H7 (cell line): ENCODE measurements at regions not wholly inside any gene's neighbourhood (a gene's known extent, or its start where the extent isn't known, plus 50 kb on each side); places are given as distances from the start of the nearest gene placed in this dataset.
"Not testable (repeated sequence)": the region's sequence is repeated elsewhere in the genome, so short reads cannot be mapped to it uniquely, and the experiment has no call there.

Experiments used
- DNase-seq: peaks from one replicate; pipeline ENCODE4 v3.0.0; 2012
- H3K27me3 ChIP-seq: 2 replicates; pipeline ENCODE4 v1.6.0; 2011; ENCODE audit warnings: mild to moderate bottlenecking, low read length; ENCODE audit not compliant: control insufficient read depth, insufficient read depth
- H3K36me3 ChIP-seq: replicated peaks from 2 replicates; pipeline ENCODE4 v1.5.1; 2011; ENCODE audit warnings: low read length; ENCODE audit not compliant: control insufficient read depth, insufficient read depth
- H3K4me3 ChIP-seq: 2 replicates; pipeline ENCODE4 v1.5.1; 2011; ENCODE audit warnings: low read depth, mild to moderate bottlenecking, control low read depth, low read length, moderate library complexity; ENCODE audit not compliant: insufficient read depth

GRCh38 chr3:153221748-153222162 is 59.7 kb downstream of the RAP2B start:
- no peak for DNase-seq
- no peaks in the 10 kb centered on the region for H3K36me3 ChIP-seq
- H3K4me3 ChIP-seq = no peak overlapping the region
- H3K27me3 ChIP-seq = no peaks in the 10 kb centered on the region

- H3K4me3 ChIP-seq, H3K27me3 ChIP-seq, DNase-seq, H3K36me3 ChIP-seq: not testable (repeated sequence)
These were observed 64.9 kb downstream of the RAP2B start for GRCh38 chr3:153226877-153227276.

GRCh38 chr3:153230427-153230826 is 68.4 kb downstream of the RAP2B start:
- H3K4me3 ChIP-seq, H3K36me3 ChIP-seq, H3K27me3 ChIP-seq, DNase-seq: not testable (repeated sequence)

GRCh38 chr3:153231245-153231644 is 69.2 kb downstream of the RAP2B start:
- H3K4me3 ChIP-seq, H3K27me3 ChIP-seq, H3K36me3 ChIP-seq, DNase-seq: not testable (repeated sequence)

- H3K4me3 ChIP-seq = not testable (repeated sequence)
These were observed 70.2 kb downstream of the RAP2B start for GRCh38 chr3:153232050-153232752.

GRCh38 chr3:153232851-153233271 is 70.8 kb downstream of the RAP2B start:
- DNase-seq = no peak
- no peaks in the 10 kb centered on the region for H3K36me3 ChIP-seq
- no peaks in the 10 kb centered on the region for H3K27me3 ChIP-seq
- no peak overlapping the region for H3K4me3 ChIP-seq

More at GRCh38 chr3:153232050-153232752, 70.2 kb downstream of the RAP2B start:
- not testable (repeated sequence) for H3K27me3 ChIP-seq, H3K36me3 ChIP-seq, DNase-seq

GRCh38 chr3:153233986-153234385 is 72.0 kb downstream of the RAP2B start:
- no peaks in the 10 kb centered on the region for H3K36me3 ChIP-seq
- no peak for DNase-seq
- H3K4me3 ChIP-seq = no peak overlapping the region
- no peaks in the 10 kb centered on the region for H3K27me3 ChIP-seq

GRCh38 chr3:153242896-153243295 is 80.9 kb downstream of the RAP2B start:
- no peak for DNase-seq
- Histone ChIP-seq H3K36me3 (no peaks in the 10 kb centered on the region), H3K4me3 (no peak overlapping the region), H3K27me3 (no peaks in the 10 kb centered on the region)

GRCh38 chr3:153244961-153245360 is 82.9 kb downstream of the RAP2B start:
- DNase-seq = no peak
- H3K27me3 ChIP-seq = no peaks in the 10 kb centered on the region
- no peaks in the 10 kb centered on the region for H3K36me3 ChIP-seq
- no peak overlapping the region for H3K4me3 ChIP-seq

GRCh38 chr3:153245661-153246060 is 83.6 kb downstream of the RAP2B start:
- H3K4me3 ChIP-seq = no peak overlapping the region
- no peaks in the 10 kb centered on the region for H3K27me3 ChIP-seq
- no peaks in the 10 kb centered on the region for H3K36me3 ChIP-seq
- no peak for DNase-seq

GRCh38 chr3:153246331-153246730 is 84.3 kb downstream of the RAP2B start:
- no peaks in the 10 kb centered on the region for H3K36me3 ChIP-seq
- no peak overlapping the region for H3K4me3 ChIP-seq
- no peak for DNase-seq
- no peaks in the 10 kb centered on the region for H3K27me3 ChIP-seq

GRCh38 chr3:153246806-153247205 is 84.8 kb downstream of the RAP2B start:
- DNase-seq = no peak
- Histone ChIP-seq H3K36me3 (no peaks in the 10 kb centered on the region), H3K4me3 (no peak overlapping the region), H3K27me3 (no peaks in the 10 kb centered on the region)

- DNase-seq = no peak
- H3K36me3 ChIP-seq = no peaks in the 10 kb centered on the region
- H3K27me3 ChIP-seq = no peaks in the 10 kb centered on the region
- no peak overlapping the region for H3K4me3 ChIP-seq
These were observed 85.6 kb downstream of the RAP2B start for GRCh38 chr3:153247331-153248330.

GRCh38 chr3:153248835-153249234 is 86.8 kb downstream of the RAP2B start:
- DNase-seq, H3K36me3 ChIP-seq, H3K4me3 ChIP-seq, H3K27me3 ChIP-seq: not testable (repeated sequence)

- no peak for DNase-seq
- no peaks in the 10 kb centered on the region for H3K27me3 ChIP-seq
- no peak overlapping the region for H3K4me3 ChIP-seq
- H3K36me3 ChIP-seq = no peaks in the 10 kb centered on the region
These were observed 87.9 kb downstream of the RAP2B start for GRCh38 chr3:153249906-153250305.
